Cardiac fibroblast (primary cell): ENCODE measurements at regions not wholly inside any gene's neighbourhood (a gene's known extent, or its start where the extent isn't known, plus 50 kb on each side); places are given as distances from the start of the nearest gene placed in this dataset.

Experiments used
- DNase-seq, 2 donors: peaks; one replicate each; pipeline versions ENCODE4 v3.0.0 to v3.0.0-alpha.2; 2010; ENCODE audit warnings: low read depth in 2 of 2
- H3K4me3 ChIP-seq, 2 donors: replicated peaks in 1 of 2; 1 replicate in 1 of 2; 2 replicates in 1 of 2; pipeline ENCODE4 v1.5.1; 2011; ENCODE audit warnings: low read depth in 2 of 2, low read length in 2 of 2, mild to moderate bottlenecking in 2 of 2, moderate library complexity in 1 of 2
- TF ChIP-seq, protein P1 (sequence below): IDR thresholded peaks from one replicate; pipeline ENCODE4 v1.5.1; 2011; ENCODE audit warnings: low read depth, mild to moderate bottlenecking, low read length, inconsistent platforms

DNA sequence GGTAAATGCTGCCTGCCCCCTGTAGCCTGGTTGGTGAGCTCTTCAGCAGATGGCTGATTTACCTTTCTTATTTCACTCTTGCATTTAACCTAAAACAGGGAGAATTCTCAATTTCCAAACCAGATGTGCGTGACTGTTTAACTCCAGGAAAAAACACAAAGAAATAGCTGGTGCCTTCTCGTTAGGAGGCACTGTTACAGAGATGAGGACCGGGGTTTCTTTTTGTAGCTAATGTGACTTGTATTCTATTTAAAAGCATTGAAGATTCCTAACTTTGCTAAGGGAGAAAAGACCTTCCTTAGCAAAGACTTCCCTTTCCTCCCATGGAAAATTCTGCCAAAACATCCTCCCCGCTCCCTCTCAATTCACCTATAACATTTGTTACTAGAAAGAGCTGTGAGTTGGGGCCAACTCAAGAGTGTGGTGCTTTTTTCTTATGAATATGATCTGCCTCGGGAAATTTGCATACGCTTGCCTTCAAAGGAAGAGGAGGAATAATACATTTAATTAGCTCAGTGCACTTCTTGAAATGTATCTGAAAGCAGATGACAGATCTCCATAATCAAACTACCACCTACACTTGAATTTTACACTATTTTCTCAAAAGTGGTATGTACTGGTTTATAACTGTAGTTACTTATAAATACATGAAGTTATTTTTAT, 102.0 kb upstream of the ARID2 start:
- TF ChIP-seq, protein P1, sequence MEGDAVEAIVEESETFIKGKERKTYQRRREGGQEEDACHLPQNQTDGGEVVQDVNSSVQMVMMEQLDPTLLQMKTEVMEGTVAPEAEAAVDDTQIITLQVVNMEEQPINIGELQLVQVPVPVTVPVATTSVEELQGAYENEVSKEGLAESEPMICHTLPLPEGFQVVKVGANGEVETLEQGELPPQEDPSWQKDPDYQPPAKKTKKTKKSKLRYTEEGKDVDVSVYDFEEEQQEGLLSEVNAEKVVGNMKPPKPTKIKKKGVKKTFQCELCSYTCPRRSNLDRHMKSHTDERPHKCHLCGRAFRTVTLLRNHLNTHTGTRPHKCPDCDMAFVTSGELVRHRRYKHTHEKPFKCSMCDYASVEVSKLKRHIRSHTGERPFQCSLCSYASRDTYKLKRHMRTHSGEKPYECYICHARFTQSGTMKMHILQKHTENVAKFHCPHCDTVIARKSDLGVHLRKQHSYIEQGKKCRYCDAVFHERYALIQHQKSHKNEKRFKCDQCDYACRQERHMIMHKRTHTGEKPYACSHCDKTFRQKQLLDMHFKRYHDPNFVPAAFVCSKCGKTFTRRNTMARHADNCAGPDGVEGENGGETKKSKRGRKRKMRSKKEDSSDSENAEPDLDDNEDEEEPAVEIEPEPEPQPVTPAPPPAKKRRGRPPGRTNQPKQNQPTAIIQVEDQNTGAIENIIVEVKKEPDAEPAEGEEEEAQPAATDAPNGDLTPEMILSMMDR: no peak
- DNase-seq: no peak

DNA sequence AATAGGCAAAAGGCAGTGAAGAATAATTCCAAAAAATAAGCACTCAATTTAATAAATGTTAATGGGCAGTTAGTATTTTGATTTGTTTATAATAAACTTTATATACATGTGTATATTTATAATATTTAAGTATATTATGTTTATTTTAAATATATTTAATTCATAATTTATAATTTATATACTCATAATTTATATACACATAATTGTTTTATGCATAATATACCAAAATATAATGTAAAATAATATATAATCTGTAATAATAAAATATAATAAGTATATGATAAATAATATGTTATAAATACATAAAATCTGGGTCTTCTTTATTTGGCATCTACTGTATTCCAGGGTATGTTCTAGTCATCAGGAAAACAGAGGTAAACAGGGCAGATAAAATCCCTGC, 100.2 kb upstream of the ARID2 start:
- H3K4me3 ChIP-seq: no peak overlapping the region
- TF ChIP-seq, protein P1: no peak
- no peak for DNase-seq

More for the DNA sequence above, 102.0 kb upstream of the ARID2 start:
- no peak overlapping the region for H3K4me3 ChIP-seq

DNA sequence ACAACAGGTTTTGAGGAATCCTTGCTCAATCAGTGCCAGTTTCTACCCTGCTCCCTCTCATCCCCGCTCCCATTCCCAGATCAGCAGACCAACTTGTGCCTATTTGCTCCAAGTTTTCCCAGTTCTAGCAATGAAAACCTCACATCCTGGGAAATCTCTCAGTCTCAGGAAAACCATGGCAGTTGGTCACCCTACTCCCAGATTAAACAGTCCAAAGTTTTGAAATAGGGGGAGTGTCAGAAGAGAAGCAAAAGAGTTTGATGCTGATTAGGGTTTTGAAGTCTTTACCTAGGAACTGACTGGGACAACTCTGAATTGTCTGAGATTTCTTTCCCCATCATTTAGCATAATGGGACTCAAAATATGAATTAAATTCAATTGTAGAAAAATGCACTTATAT, 95.8 kb upstream of the ARID2 start:
- TF ChIP-seq, protein P1: no peak
- H3K4me3 ChIP-seq: no peak overlapping the region
- no peak for DNase-seq

DNA sequence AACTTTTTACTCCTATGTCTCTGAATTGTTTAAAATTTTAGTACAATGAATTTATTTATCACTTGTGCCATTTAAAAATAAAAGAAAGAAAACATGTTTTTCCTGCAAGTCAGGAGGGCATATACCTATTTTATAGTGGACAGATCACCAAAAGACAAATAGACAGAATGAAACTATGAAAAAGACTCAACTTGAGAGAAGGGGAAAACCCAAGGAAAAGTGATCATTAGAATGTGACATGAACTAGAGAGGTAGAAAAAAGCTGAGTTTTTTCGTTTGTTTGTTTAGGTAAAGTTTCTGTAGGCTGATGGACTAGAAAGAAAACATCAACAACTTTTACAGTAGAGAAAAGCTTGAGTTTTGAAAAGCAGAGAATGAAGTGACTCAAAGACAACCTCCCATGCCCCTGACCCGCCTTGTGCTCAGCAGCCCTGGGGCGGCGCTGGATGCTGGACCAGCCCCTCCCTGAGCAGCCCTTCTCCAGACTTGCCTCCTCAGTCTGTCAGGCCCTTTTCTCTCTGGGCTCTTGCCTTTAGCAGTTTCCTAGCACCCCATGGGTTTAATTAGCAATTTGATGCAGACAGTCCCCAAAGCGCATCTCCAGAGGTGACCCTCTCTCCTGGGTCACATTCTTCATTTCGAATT, 95.1 kb upstream of the ARID2 start:
- no peak overlapping the region for H3K4me3 ChIP-seq
- no peak for DNase-seq
- TF ChIP-seq, protein P1: no peak

DNA sequence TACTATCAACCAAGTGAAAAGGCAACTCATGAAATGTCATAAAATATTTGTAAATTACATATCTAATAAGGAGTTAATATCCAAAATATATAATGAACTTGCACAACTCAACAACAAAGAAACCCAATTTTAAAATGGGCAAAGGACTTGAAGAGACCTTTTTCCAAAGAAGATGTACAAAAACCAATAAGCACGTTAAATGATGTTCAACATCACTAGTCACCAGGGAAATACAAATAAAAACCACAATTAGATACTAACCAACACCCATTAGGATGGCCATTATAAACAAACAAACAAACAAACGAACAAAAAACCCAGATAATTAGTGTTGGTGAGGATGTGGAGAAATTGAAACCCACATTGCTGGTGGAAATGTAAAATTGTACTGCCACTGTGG, 92.3 kb upstream of the ARID2 start:
- TF ChIP-seq, protein P1: no peak
- H3K4me3 ChIP-seq: no peak overlapping the region
- DNase-seq: no peak

DNA sequence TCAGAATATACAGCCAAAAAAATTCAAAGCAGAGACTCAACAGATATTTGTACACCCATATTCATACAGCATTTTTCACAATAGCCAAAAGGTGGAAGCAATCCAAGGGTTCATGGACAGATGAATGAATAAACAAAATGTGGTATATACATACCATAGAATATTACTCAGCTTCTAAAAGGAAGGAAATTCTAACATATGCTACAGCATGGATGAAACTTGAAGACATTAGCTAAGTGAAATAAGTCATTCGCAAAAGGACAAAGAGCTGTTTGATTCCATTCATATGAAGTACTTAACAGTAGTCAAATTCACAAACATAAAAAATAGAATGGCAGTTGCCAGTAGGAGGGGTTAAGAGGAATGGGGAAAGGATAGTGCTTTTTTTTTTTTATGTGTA, 91.8 kb upstream of the ARID2 start:
- DNase-seq: peak; percentile 62 to 85
- TF ChIP-seq, protein P1: no peak
- H3K4me3 ChIP-seq: no peak overlapping the region

DNA sequence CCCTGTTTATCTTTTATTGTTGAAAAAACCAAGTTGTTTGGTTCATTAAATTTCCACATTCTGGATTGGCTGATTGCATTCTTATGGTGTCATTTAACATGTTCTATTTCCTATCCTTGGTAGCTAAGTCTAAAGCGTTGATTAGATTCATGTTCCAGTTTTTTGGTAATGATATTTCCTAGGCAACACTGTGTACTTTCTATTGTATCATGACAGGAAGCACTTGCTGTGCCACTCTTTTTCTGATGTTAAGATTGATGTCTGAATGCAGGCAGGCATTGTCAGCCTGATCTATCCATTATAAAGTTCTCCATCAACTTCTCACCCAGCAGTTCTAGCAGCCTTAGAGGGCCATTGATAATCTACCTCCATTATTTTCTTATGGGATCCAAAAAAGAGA, 91.1 kb upstream of the ARID2 start:
- TF ChIP-seq, protein P1: no peak
- no peak overlapping the region for H3K4me3 ChIP-seq
- no peak for DNase-seq
